ENCODE measurements at regions not wholly inside any gene's neighbourhood (a gene's known extent, or its start where the extent isn't known, plus 50 kb on each side); places are given as distances from the start of the nearest gene placed in this dataset.

- intact Hi-C loops (cut with DNase I) = no loop called here
- Histone ChIP-seq H3K4me1 (no peaks in the 10 kb centered on the region), H3K27me3 (no peaks in the 10 kb centered on the region), H3K4me3 (no peak overlapping the region), H3K27ac (no peak overlapping the region), H3K36me3 (replicated peaks in 1 of 2; ENCODE audit: insufficient read depth in 1 of 2, low read depth in 2 of 2) (no peaks in the 10 kb centered on the region), H3K9me3 (no peaks in the 10 kb centered on the region)
- 67 to 86% methylated on average over 2 of the region's 2 CpGs for WGBS, 2 donors
- no peak for TF ChIP-seq CTCF (IDR thresholded peaks at IDR 0.05)
- TF ChIP-seq POLR2A (IDR thresholded peaks at IDR 0.05) = no peak
- ATAC-seq = no peak
- DNase-seq = no peak
These were observed 340.7 kb upstream of the HTR2A start for GRCh38 chr13:47237571-47237970.

- H3K9me3 ChIP-seq = no peaks in the 10 kb centered on the region
- H3K27me3 ChIP-seq = no peaks in the 10 kb centered on the region
- no peak overlapping the region for H3K27ac ChIP-seq
- WGBS, 2 donors = 87 to 92% methylated on average over 1 of the region's 1 CpG
- H3K4me3 ChIP-seq = no peak overlapping the region
- DNase-seq (no peak), ATAC-seq (no peak)
- no peaks in the 10 kb centered on the region for H3K36me3 ChIP-seq (replicated peaks in 1 of 2; ENCODE audit: insufficient read depth in 1 of 2, low read depth in 2 of 2)
- intact Hi-C loops (cut with DNase I) = no loop called here
- no peak for TF ChIP-seq CTCF (IDR thresholded peaks at IDR 0.05)
- TF ChIP-seq POLR2A (IDR thresholded peaks at IDR 0.05) = no peak
- H3K4me1 ChIP-seq = no peaks in the 10 kb centered on the region
These were observed 336.9 kb upstream of the HTR2A start for GRCh38 chr13:47233734-47234133.

- no peaks in the 10 kb centered on the region for H3K4me1 ChIP-seq
- no peaks in the 10 kb centered on the region for H3K27me3 ChIP-seq
- WGBS, 2 donors = 69 to 70% methylated on average over 4 of the region's 4 CpGs
- intact Hi-C loops (cut with DNase I) = no loop called here
- H3K9me3 ChIP-seq = no peaks in the 10 kb centered on the region
- H3K4me3 ChIP-seq = no peak overlapping the region
- no peaks in the 10 kb centered on the region for H3K36me3 ChIP-seq (replicated peaks in 1 of 2; ENCODE audit: insufficient read depth in 1 of 2, low read depth in 2 of 2)
- DNase-seq = no peak
- ATAC-seq = no peak
- H3K27ac ChIP-seq = no peak overlapping the region
- TF ChIP-seq POLR2A (IDR thresholded peaks at IDR 0.05) (no peak), CTCF (IDR thresholded peaks at IDR 0.05) (no peak)
These were observed 335.7 kb upstream of the HTR2A start for GRCh38 chr13:47232516-47232915.

- H3K9me3 ChIP-seq = no peaks in the 10 kb centered on the region
- no peak for DNase-seq
- H3K4me1 ChIP-seq = no peaks in the 10 kb centered on the region
- TF ChIP-seq POLR2A (IDR thresholded peaks at IDR 0.05) = no peak
- TF ChIP-seq CTCF (IDR thresholded peaks at IDR 0.05) = no peak
- no peaks in the 10 kb centered on the region for H3K36me3 ChIP-seq (replicated peaks in 1 of 2; ENCODE audit: insufficient read depth in 1 of 2, low read depth in 2 of 2)
- intact Hi-C loops (cut with DNase I) = no loop called here
- H3K27ac ChIP-seq = no peak overlapping the region
- no peak for ATAC-seq
- H3K4me3 ChIP-seq = no peak overlapping the region
- 60 to 63% methylated on average over 2 of the region's 2 CpGs for WGBS, 2 donors
- no peaks in the 10 kb centered on the region for H3K27me3 ChIP-seq
These were observed 333.3 kb upstream of the HTR2A start for GRCh38 chr13:47230155-47230554.

- Histone ChIP-seq H3K27ac (no peak overlapping the region), H3K36me3 (replicated peaks in 1 of 2; ENCODE audit: insufficient read depth in 1 of 2, low read depth in 2 of 2) (no peaks in the 10 kb centered on the region), H3K9me3 (no peaks in the 10 kb centered on the region), H3K27me3 (no peaks in the 10 kb centered on the region), H3K4me3 (no peak overlapping the region), H3K4me1 (no peaks in the 10 kb centered on the region)
- DNase-seq = no peak
- TF ChIP-seq POLR2A (IDR thresholded peaks at IDR 0.05) (no peak), CTCF (IDR thresholded peaks at IDR 0.05) (no peak)
- ATAC-seq = no peak
- intact Hi-C loops (cut with DNase I) = no loop called here
These were observed 329.7 kb upstream of the HTR2A start for GRCh38 chr13:47226516-47226915.
